Neural crest cell (in vitro differentiated cells): ENCODE measurements at regions not wholly inside any gene's neighbourhood (a gene's known extent, or its start where the extent isn't known, plus 50 kb on each side); places are given as distances from the start of the nearest gene placed in this dataset.

Experiments
- DNase-seq: peaks from one replicate; pipeline ENCODE4 v3.0.0; 2021; ENCODE audit warnings: low read depth, mixed read lengths, low spot score
- H3K27ac Mint-ChIP-seq: one replicate; pipeline ENCODE4 v1.8.0; 2021; ENCODE audit warnings: mild to moderate bottlenecking, mixed read lengths; ENCODE audit not compliant: unreplicated experiment
- H3K27me3 Mint-ChIP-seq: 2 replicates; pipeline ENCODE4 v1.8.0; 2021; ENCODE audit warnings: low read depth, mild to moderate bottlenecking, mixed read lengths
- H3K36me3 Mint-ChIP-seq: 2 replicates; pipeline ENCODE4 v1.8.0; 2021; ENCODE audit warnings: low read depth, mild to moderate bottlenecking, mixed read lengths
- H3K4me1 Mint-ChIP-seq: 2 replicates; pipeline ENCODE4 v1.8.0; 2021; ENCODE audit warnings: mixed read lengths
- H3K4me3 Mint-ChIP-seq: one replicate; pipeline ENCODE4 v1.8.0; 2021; ENCODE audit warnings: mild to moderate bottlenecking, mixed read lengths
- H3K9me3 Mint-ChIP-seq: 2 replicates; pipeline ENCODE4 v1.8.0; 2021; ENCODE audit warnings: mixed read lengths
- CTCF ChIP-seq: fragments of 200-600 bp; sonication (generic); conservative IDR thresholded peaks from 2 replicates; pipeline ENCODE4 v1.5.0; 2021; ENCODE audit warnings: antibody characterized with exemption, mild to moderate bottlenecking

GRCh38 chrX:63961964-63962363 lies 176.9 kb upstream of the ARHGEF9 start:
- H3K4me1 Mint-ChIP-seq, result no peaks in the 10 kb centered on the region
- H3K27me3 Mint-ChIP-seq, result no peaks in the 10 kb centered on the region
- peaks cover 9% of the 10 kb centered on the region for H3K9me3 Mint-ChIP-seq
- no peak for DNase-seq
- no peaks in the 10 kb centered on the region for H3K36me3 Mint-ChIP-seq
- no peak overlapping the region for H3K4me3 Mint-ChIP-seq
- H3K27ac Mint-ChIP-seq, result no peak overlapping the region
- no peak for TF ChIP-seq CTCF

GRCh38 chrX:63959975-63960374 lies 175.0 kb upstream of the ARHGEF9 start:
- no peak overlapping the region for H3K27ac Mint-ChIP-seq
- H3K36me3 Mint-ChIP-seq, result no peaks in the 10 kb centered on the region
- TF ChIP-seq CTCF, result no peak
- no peaks in the 10 kb centered on the region for H3K27me3 Mint-ChIP-seq
- no peak overlapping the region for H3K4me3 Mint-ChIP-seq
- DNase-seq, result no peak
- no peaks in the 10 kb centered on the region for H3K4me1 Mint-ChIP-seq
- peaks cover 9% of the 10 kb centered on the region for H3K9me3 Mint-ChIP-seq

GRCh38 chrX:63958134-63958865 lies 173.3 kb upstream of the ARHGEF9 start:
- no peak for DNase-seq
- no peaks in the 10 kb centered on the region for H3K27me3 Mint-ChIP-seq
- H3K27ac Mint-ChIP-seq, result no peak overlapping the region
- H3K4me1 Mint-ChIP-seq, result no peaks in the 10 kb centered on the region
- no peak overlapping the region for H3K4me3 Mint-ChIP-seq
- peaks cover 3% of the 10 kb centered on the region for H3K36me3 Mint-ChIP-seq
- H3K9me3 Mint-ChIP-seq, result peaks cover 18% of the 10 kb centered on the region
- TF ChIP-seq CTCF, result no peak

GRCh38 chrX:63935835-63936234 lies 150.8 kb upstream of the ARHGEF9 start:
- H3K27me3 Mint-ChIP-seq, result no peaks in the 10 kb centered on the region
- no peaks in the 10 kb centered on the region for H3K36me3 Mint-ChIP-seq
- peaks cover 4% of the 10 kb centered on the region for H3K4me1 Mint-ChIP-seq
- no peak overlapping the region for H3K4me3 Mint-ChIP-seq
- no peak overlapping the region for H3K27ac Mint-ChIP-seq
- DNase-seq, result no peak
- no peaks in the 10 kb centered on the region for H3K9me3 Mint-ChIP-seq
- no peak for TF ChIP-seq CTCF

- Mint-ChIP-seq H3K4me3 (no peak overlapping the region), H3K4me1 (peaks cover 4% of the 10 kb centered on the region), H3K36me3 (no peaks in the 10 kb centered on the region), H3K9me3 (no peaks in the 10 kb centered on the region), H3K27ac (no peak overlapping the region), H3K27me3 (no peaks in the 10 kb centered on the region)
- no peak for TF ChIP-seq CTCF
- no peak for DNase-seq
Measured at GRCh38 chrX:63934791-63935190, 149.8 kb upstream of the ARHGEF9 start.
